Neural cell (in vitro differentiated cells): ENCODE measurements at regions not wholly inside any gene's neighbourhood (a gene's known extent, or its start where the extent isn't known, plus 50 kb on each side); places are given as distances from the start of the nearest gene placed in this dataset.

Experiments used
- H2AFZ ChIP-seq: fragments of 200-600, 300-800 bp; sonication (generic), shearing (Covaris generic); 2 replicates; pipeline ENCODE4 v1.6.0; 2014; ENCODE audit warnings: low read depth, mild to moderate bottlenecking, antibody characterized with exemption, low read length, moderate library complexity
- H3F3A ChIP-seq: fragments of 200-600 bp; shearing (Covaris generic); 2 replicates; pipeline ENCODE4 v1.6.1; 2016; ENCODE audit warnings: mild to moderate bottlenecking, moderate library complexity, mixed read lengths, antibody characterized with exemption, low read length; ENCODE audit not compliant: insufficient read depth, poor library complexity, severe bottlenecking
- H3K27ac ChIP-seq: fragments of 200-600, 300-800 bp; sonication (generic), shearing (Covaris generic); 2 replicates; pipeline ENCODE4 v1.5.1; 2014; ENCODE audit warnings: mild to moderate bottlenecking, low read length, moderate library complexity
- H3K27me3 ChIP-seq: fragments of 300-800, 200-600 bp; sonication (generic), shearing (Covaris generic); 2 replicates; pipeline ENCODE4 v1.6.0; 2014; ENCODE audit warnings: mild to moderate bottlenecking, low read depth, low read length, moderate library complexity; ENCODE audit not compliant: insufficient read depth
- H3K36me3 ChIP-seq: fragments of 300-800, 200-600 bp; sonication (generic), shearing (Covaris generic); 2 replicates; pipeline ENCODE4 v1.5.1; 2014; ENCODE audit warnings: mild to moderate bottlenecking, antibody characterized with exemption, low read length, moderate library complexity; ENCODE audit not compliant: insufficient read depth
- H3K4me2 ChIP-seq: fragments of 300-800, 200-600 bp; sonication (generic), shearing (Covaris generic); 2 replicates; pipeline ENCODE4 v1.6.0; 2014; ENCODE audit warnings: mild to moderate bottlenecking, low read length
- H3K4me3 ChIP-seq: fragments of 300-800, 200-600 bp; sonication (generic), shearing (Covaris generic); 2 replicates; pipeline ENCODE4 v1.5.1; 2014; ENCODE audit warnings: mild to moderate bottlenecking, low read length, moderate library complexity
- H3K79me2 ChIP-seq: fragments of 200-600 bp; shearing (Covaris generic); replicated peaks from 2 replicates; pipeline ENCODE4 v1.6.0; 2014; ENCODE audit warnings: mild to moderate bottlenecking, low read length, moderate library complexity; ENCODE audit not compliant: insufficient read depth
- H3K9ac ChIP-seq: fragments of 300-800, 200-600 bp; sonication (generic), shearing (Covaris generic); 2 replicates; pipeline ENCODE4 v1.6.1; 2016; ENCODE audit warnings: mild to moderate bottlenecking, low read length, mixed read lengths
- H3K9me2 ChIP-seq: fragments of 200-600 bp; shearing (Covaris generic); 2 replicates; pipeline ENCODE4 v1.6.1; 2016; ENCODE audit warnings: mild to moderate bottlenecking, low read length, mixed read lengths; ENCODE audit not compliant: insufficient read depth
- H3K9me3 ChIP-seq: fragments of 200-600, 300-800 bp; sonication (generic), shearing (Covaris generic); 2 replicates; pipeline ENCODE4 v1.6.1; 2016; ENCODE audit warnings: mild to moderate bottlenecking, mixed run types, low read length, moderate library complexity, mixed read lengths
- H4K20me1 ChIP-seq: fragments of 200-600 bp; shearing (Covaris generic); 2 replicates; pipeline ENCODE4 v1.6.1; 2016; ENCODE audit warnings: mild to moderate bottlenecking, mixed run types; ENCODE audit not compliant: insufficient read depth
- EP300 ChIP-seq: fragments of 450-650 bp; conservative IDR thresholded peaks from 2 replicates; pipeline ENCODE4 v1.6.1; 2014; ENCODE audit warnings: antibody characterized with exemption, mild to moderate bottlenecking, moderate library complexity; ENCODE audit not compliant: poor library complexity, severe bottlenecking
- EZH2 ChIP-seq: fragments of 200-600, 300-800 bp; shearing (Covaris generic), sonication (generic); IDR thresholded peaks from 2 replicates; pipeline ENCODE4 v1.6.1; 2014; ENCODE audit warnings: antibody characterized with exemption, low read length, borderline replicate concordance, mild to moderate bottlenecking; ENCODE audit not compliant: insufficient read depth, poor library complexity, severe bottlenecking
- MXI1 ChIP-seq: fragments of 450-650 bp; conservative IDR thresholded peaks from 2 replicates; pipeline ENCODE4 v1.6.1; 2014; ENCODE audit warnings: antibody characterized with exemption, mild to moderate bottlenecking; ENCODE audit not compliant: poor library complexity, severe bottlenecking
- POLR2AphosphoS5 ChIP-seq: IDR thresholded peaks from 2 replicates; pipeline ENCODE4 v1.6.1; 2012
- RAD21 ChIP-seq: fragments of 450-650 bp; conservative IDR thresholded peaks from 2 replicates; pipeline ENCODE4 v1.6.1; 2014; ENCODE audit warnings: antibody characterized with exemption, mild to moderate bottlenecking, moderate library complexity
- REST ChIP-seq: IDR thresholded peaks from 2 replicates; pipeline ENCODE4 v1.6.1; 2012; ENCODE audit warnings: borderline replicate concordance
- SMC3 ChIP-seq: fragments of 450-650 bp; conservative IDR thresholded peaks from 2 replicates; pipeline ENCODE4 v1.6.1; 2014; ENCODE audit warnings: antibody characterized with exemption, mild to moderate bottlenecking, moderate library complexity; ENCODE audit not compliant: poor library complexity
- TAF1 ChIP-seq: IDR thresholded peaks from 2 replicates; pipeline ENCODE4 v1.6.1; 2012; ENCODE audit warnings: low read depth
- TF ChIP-seq, protein P1 (sequence below): fragments of 450-650 bp; IDR thresholded peaks from 2 replicates; pipeline ENCODE4 v1.5.1; 2014; ENCODE audit warnings: antibody characterized with exemption, mild to moderate bottlenecking, moderate library complexity; ENCODE audit not compliant: poor library complexity, severe bottlenecking

GRCh38 chr6:71124340-71124739, 164.3 kb upstream of the OGFRL1 start:
- no peak overlapping the region for H2AFZ ChIP-seq
- H3K9me3 ChIP-seq, result no peaks in the 10 kb centered on the region
- TF ChIP-seq POLR2AphosphoS5, result no peak
- TF ChIP-seq MXI1, result no peak
- TF ChIP-seq EP300, result no peak
- TF ChIP-seq TAF1, result no peak
- TF ChIP-seq RAD21, result no peak
- TF ChIP-seq SMC3, result no peak
- TF ChIP-seq REST, result no peak
- TF ChIP-seq, protein P1, sequence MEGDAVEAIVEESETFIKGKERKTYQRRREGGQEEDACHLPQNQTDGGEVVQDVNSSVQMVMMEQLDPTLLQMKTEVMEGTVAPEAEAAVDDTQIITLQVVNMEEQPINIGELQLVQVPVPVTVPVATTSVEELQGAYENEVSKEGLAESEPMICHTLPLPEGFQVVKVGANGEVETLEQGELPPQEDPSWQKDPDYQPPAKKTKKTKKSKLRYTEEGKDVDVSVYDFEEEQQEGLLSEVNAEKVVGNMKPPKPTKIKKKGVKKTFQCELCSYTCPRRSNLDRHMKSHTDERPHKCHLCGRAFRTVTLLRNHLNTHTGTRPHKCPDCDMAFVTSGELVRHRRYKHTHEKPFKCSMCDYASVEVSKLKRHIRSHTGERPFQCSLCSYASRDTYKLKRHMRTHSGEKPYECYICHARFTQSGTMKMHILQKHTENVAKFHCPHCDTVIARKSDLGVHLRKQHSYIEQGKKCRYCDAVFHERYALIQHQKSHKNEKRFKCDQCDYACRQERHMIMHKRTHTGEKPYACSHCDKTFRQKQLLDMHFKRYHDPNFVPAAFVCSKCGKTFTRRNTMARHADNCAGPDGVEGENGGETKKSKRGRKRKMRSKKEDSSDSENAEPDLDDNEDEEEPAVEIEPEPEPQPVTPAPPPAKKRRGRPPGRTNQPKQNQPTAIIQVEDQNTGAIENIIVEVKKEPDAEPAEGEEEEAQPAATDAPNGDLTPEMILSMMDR, result no peak
- TF ChIP-seq EZH2, result no peak
- no peaks in the 10 kb centered on the region for H4K20me1 ChIP-seq
- no peaks in the 10 kb centered on the region for H3F3A ChIP-seq
- H3K4me2 ChIP-seq, result no peak overlapping the region
- no peak overlapping the region for H3K27ac ChIP-seq
- H3K4me3 ChIP-seq, result no peak overlapping the region
- H3K9ac ChIP-seq, result no peak overlapping the region
- H3K79me2 ChIP-seq, result no peaks in the 10 kb centered on the region
- no peaks in the 10 kb centered on the region for H3K27me3 ChIP-seq
- no peaks in the 10 kb centered on the region for H3K36me3 ChIP-seq
- H3K9me2 ChIP-seq, result no peaks in the 10 kb centered on the region

GRCh38 chr6:71125216-71125615, 163.4 kb upstream of the OGFRL1 start:
- no peak overlapping the region for H3K27ac ChIP-seq
- H3K9me3 ChIP-seq, result no peaks in the 10 kb centered on the region
- H3K4me2 ChIP-seq, result no peak overlapping the region
- no peaks in the 10 kb centered on the region for H3K79me2 ChIP-seq
- no peaks in the 10 kb centered on the region for H4K20me1 ChIP-seq
- no peaks in the 10 kb centered on the region for H3K36me3 ChIP-seq
- no peaks in the 10 kb centered on the region for H3F3A ChIP-seq
- no peaks in the 10 kb centered on the region for H3K27me3 ChIP-seq
- no peak overlapping the region for H2AFZ ChIP-seq
- H3K9ac ChIP-seq, result no peak overlapping the region
- no peak overlapping the region for H3K4me3 ChIP-seq
- TF ChIP-seq RAD21 (no peak), EZH2 (no peak), POLR2AphosphoS5 (no peak), TAF1 (no peak), EP300 (no peak), MXI1 (no peak), SMC3 (no peak), REST (no peak)
- TF ChIP-seq, protein P1, result no peak
- H3K9me2 ChIP-seq, result no peaks in the 10 kb centered on the region
